ENCODE measurements at regions not wholly inside any gene's neighbourhood (a gene's known extent, or its start where the extent isn't known, plus 50 kb on each side); places are given as distances from the start of the nearest gene placed in this dataset.

DNA sequence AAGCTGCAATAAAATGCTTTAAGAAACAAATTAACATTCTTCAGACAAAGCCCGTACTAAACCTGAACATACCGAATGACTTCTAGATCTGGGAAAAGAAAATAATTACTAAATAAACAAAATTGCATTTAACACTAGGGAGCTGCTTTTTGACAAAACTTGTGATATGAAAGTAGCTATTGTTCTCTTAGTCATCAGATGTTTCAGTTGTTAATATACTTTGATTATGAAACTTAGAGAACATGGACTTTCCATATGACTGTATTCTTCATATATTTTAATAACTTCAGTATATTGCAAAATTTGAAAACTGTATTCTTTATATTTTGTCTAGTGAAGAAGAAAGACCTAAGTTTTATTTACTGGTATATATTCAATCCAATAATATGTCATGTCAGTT is 1262.1 kb downstream of the NCAM2 start:
- in situ Hi-C loops (cut with HindIII; ENCODE audit: low sequenced_read_pairs) = no loop called here
- TF ChIP-seq, protein P1, sequence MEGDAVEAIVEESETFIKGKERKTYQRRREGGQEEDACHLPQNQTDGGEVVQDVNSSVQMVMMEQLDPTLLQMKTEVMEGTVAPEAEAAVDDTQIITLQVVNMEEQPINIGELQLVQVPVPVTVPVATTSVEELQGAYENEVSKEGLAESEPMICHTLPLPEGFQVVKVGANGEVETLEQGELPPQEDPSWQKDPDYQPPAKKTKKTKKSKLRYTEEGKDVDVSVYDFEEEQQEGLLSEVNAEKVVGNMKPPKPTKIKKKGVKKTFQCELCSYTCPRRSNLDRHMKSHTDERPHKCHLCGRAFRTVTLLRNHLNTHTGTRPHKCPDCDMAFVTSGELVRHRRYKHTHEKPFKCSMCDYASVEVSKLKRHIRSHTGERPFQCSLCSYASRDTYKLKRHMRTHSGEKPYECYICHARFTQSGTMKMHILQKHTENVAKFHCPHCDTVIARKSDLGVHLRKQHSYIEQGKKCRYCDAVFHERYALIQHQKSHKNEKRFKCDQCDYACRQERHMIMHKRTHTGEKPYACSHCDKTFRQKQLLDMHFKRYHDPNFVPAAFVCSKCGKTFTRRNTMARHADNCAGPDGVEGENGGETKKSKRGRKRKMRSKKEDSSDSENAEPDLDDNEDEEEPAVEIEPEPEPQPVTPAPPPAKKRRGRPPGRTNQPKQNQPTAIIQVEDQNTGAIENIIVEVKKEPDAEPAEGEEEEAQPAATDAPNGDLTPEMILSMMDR (IDR thresholded peaks at IDR 0.05; ENCODE audit: low read depth, low read length, missing control alignments) = no peak
- DNase-seq (ENCODE audit: low read depth) = no peak
- H3K4me3 ChIP-seq (ENCODE audit: low read depth, low read length) = no peak overlapping the region

DNA sequence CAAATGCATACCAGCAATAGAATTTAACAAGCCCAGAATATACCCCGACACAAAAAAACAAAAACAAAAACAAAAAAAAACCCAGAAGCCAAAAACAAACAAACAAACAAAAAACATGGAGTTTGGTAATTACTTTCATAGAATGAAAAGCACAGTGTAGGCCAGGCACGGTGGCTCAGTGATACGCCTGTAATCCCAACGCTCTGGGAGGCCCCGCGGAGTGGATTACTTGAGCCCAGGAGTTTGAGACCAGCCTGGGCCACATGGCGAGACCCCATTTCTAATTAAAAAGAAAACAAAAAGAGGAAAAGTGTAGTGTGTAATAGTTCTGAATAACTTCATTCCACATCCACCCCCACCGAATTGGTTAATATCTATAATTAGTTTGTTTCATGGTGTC is 1265.7 kb downstream of the NCAM2 start:
- H3K4me3 ChIP-seq (ENCODE audit: low read depth, low read length) = no peak overlapping the region
- in situ Hi-C loops (cut with HindIII; ENCODE audit: low sequenced_read_pairs) = no loop called here
- TF ChIP-seq, protein P1 (IDR thresholded peaks at IDR 0.05; ENCODE audit: low read depth, low read length, missing control alignments) = no peak
- no peak for DNase-seq (ENCODE audit: low read depth)

DNA sequence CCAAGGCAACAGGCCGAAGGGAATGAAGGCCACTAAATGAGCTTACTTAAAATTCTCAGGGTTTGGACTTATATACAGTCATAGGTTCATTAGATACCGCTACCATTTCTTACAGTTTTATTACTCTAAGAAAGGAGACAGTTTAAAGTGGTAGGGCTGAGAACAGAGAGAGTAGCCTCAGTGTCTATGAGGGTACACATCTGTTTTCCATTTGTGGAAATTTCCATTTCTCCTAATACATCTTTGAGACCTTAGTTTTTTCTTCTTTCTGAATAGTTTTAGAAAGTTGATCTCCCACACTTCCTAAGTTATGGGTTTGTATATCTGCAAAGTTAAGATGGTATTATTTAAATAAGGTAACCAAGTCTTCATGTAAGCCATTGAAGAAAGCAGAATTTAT is 1279.1 kb downstream of the NCAM2 start:
- no peak for DNase-seq (ENCODE audit: low read depth)
- no peak overlapping the region for H3K4me3 ChIP-seq (ENCODE audit: low read depth, low read length)
- TF ChIP-seq, protein P1 (IDR thresholded peaks at IDR 0.05; ENCODE audit: low read depth, low read length, missing control alignments) = no peak
- in situ Hi-C loops (cut with HindIII; ENCODE audit: low sequenced_read_pairs) = no loop called here

DNA sequence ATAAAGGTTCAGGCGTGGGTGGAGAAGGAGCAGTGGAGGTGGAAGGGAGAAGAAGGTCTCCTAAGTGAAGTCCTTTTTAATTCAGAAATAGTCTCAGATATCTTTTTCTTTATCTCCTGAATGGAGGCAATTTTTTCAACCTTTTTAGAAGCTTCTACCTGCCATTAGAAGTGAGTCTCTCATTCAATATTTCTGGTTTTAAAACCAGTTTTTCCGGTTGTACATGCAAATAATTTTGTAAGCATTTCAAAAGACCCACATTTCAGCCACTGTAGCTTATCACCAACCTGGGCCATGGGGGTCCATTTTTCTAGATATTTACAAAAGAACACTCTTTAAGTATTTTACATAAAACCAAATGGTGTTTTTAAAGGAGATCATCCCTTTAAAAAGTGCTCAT is 1280.2 kb downstream of the NCAM2 start:
- H3K4me3 ChIP-seq (ENCODE audit: low read depth, low read length) = no peak overlapping the region
- no peak for DNase-seq (ENCODE audit: low read depth)
- in situ Hi-C loops (cut with HindIII; ENCODE audit: low sequenced_read_pairs) = no loop called here
- TF ChIP-seq, protein P1 (IDR thresholded peaks at IDR 0.05; ENCODE audit: low read depth, low read length, missing control alignments) = no peak

DNA sequence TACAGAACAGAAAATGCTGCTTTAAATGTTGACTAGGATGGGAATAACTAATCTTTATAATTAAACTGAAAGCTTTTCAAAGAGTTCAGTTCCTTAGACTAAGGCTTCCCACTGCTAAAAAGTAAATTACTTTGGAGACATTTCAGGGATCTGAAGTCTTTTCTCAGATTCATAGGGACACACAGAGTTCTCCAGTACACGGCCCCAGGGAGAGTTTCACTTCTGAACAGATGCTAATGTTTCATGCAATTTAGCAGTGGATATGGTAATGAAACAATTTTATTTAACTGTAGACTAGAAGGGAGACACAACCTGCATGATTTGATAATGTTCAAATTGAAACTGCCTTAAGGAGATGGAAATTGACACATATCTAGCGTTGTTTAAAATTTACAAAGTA is 1282.6 kb downstream of the NCAM2 start:
- H3K4me3 ChIP-seq (ENCODE audit: low read depth, low read length) = no peak overlapping the region
- TF ChIP-seq, protein P1 (IDR thresholded peaks at IDR 0.05; ENCODE audit: low read depth, low read length, missing control alignments) = no peak
- in situ Hi-C loops (cut with HindIII; ENCODE audit: low sequenced_read_pairs) = no loop called here
- DNase-seq (ENCODE audit: low read depth) = no peak

DNA sequence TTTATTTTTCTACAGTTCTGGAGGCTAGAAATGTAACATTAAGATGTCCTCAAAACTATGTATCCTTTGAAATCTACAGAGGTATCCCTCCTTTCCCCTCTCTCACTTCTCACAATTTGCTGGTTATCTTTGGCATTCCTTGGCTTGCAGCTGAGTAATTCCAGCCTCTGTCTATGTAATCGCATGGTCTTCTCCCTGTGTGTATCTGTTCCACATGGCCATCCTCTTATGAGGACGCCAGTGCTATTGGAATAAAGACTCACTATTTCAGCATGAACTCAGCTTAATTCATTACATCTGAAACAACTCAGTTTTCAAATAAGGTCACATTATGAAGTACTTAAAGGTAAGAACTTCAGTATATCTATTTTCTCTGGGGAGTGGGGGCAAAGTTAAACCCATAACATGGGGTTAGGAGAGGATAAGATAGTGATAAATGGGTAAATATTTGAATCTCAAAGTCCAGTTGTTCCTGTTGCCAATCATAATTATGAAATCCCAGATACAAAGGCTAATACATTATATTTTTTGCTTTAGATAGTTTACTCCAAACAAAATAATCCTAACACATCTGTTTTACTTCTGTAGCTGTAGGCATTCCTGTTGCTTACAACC is 1290.8 kb downstream of the NCAM2 start:
- TF ChIP-seq, protein P1 (IDR thresholded peaks at IDR 0.05; ENCODE audit: low read depth, low read length, missing control alignments) = no peak
- in situ Hi-C loops (cut with HindIII; ENCODE audit: low sequenced_read_pairs) = no loop called here

More for the DNA sequence above, 1290.8 kb downstream of the NCAM2 start:
- no peak for DNase-seq (ENCODE audit: low read depth)
- no peak overlapping the region for H3K4me3 ChIP-seq (ENCODE audit: low read depth, low read length)
